AG08395 (cell line): ENCODE measurements at regions not wholly inside any gene's neighbourhood (a gene's known extent, or its start where the extent isn't known, plus 50 kb on each side); places are given as distances from the start of the nearest gene placed in this dataset.

Experiments
- DNase-seq: peaks from one replicate; pipeline ENCODE4 v3.0.0; 2012; ENCODE audit warnings: mixed read lengths, low spot score

DNA sequence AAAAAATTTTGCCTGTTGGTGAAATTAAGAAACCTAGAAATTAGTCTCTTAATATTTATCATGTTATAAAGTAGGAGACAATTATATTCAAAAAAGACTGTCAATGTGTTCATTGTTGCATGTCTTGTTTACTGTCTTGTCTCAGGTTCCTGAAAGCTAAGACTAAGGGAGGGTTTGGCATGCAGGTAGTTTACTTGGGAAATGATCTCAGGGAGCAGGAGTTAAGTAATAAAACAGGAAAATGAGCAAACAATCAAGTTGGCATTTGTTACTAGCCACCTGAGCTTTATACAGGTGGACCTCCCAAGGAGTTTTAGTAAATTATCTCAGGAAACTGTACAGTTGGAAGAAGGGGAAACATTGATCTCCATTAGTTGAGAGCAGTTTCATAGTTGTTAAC lies 188.0 kb upstream of the MDGA2 start:
- no peak for DNase-seq

DNA sequence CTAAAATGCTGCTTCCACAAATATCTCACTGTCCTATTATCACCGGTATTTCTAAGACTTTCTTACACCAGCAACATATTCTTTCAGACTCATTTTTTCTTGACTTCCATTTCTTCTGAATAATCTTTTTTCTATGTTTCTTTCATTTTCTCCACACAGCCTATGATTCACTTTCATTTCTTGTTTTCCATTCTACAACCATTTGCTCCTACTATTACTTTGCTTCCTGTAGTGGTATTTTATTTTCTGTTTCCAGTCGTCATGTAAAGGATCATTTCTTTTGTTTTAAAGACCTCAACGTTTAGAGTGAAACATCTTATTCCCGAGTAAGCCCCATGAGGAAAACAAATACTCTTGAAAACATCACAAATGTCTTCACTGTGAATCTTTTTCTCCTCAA lies 182.2 kb upstream of the MDGA2 start:
- no peak for DNase-seq

DNA sequence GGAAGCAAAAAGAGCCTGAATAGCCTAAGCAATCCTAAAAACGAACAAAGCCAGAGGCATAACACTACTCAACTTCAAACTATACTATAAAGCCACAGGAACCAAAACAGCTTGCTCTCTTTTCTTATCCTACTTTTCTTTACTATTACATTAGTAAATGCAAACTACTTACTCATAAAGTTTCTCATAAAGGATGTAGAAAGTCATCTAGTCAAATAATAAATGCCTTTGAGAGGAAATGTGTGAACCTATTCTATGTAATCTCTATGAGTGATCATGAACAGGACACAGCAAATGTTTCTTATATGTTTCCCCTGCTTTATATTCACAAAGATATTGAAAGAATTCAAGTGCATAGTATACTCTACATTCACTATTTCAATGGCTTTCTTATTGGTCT lies 176.9 kb upstream of the MDGA2 start:
- DNase-seq = no peak

DNA sequence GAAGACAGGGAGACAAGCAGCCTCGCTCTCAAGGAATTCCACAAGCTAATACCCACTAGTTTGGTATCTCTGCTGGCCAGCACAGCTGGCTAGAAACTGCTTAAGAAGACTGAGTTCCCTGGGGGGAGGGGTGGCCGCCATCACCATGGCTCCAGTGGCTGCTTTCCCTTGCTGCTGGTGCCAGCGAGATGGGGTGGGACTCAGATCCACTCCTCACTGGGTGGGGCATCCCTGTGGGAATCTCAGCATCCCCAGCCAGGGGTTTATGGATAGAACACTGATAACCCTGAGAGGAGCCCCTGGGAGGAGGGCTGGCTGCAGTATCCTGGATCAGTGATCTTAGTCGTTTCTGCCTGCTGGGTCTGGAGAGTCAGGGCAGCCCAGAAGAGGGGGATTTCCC lies 170.6 kb upstream of the MDGA2 start:
- DNase-seq = no peak

GRCh38 chr14:47843236-47843635 lies 167.8 kb upstream of the MDGA2 start:
- no peak for DNase-seq

DNA sequence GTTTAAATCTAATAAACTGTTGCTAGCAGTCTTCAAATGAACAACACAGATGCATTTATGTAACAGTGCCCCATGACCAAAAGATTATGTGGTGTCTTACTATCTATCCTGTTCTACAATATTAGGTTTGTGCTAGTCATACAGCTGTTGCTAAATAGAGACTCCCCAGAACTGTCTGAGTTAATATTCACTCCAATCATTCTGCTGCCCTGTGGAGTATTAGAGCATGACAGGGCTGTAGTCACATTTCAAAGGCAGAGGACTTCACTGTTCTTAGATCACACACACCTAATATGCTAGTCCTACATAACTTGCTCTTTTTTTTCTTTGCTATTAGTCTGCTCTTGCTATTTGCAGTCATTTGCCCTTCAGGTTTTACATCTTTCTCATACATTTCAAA lies 157.6 kb upstream of the MDGA2 start:
- no peak for DNase-seq

GRCh38 chr14:47826809-47827208 lies 151.4 kb upstream of the MDGA2 start:
- no peak for DNase-seq

GRCh38 chr14:47822326-47822725 lies 146.9 kb upstream of the MDGA2 start:
- DNase-seq = no peak

- no peak for DNase-seq
Measured at GRCh38 chr14:47821135-47821534, 145.7 kb upstream of the MDGA2 start.

GRCh38 chr14:47790477-47790876 lies 115.1 kb upstream of the MDGA2 start:
- no peak for DNase-seq

- DNase-seq = no peak
Measured at GRCh38 chr14:47785058-47785457, 109.7 kb upstream of the MDGA2 start.

GRCh38 chr14:47778631-47779030 lies 103.2 kb upstream of the MDGA2 start:
- DNase-seq = no peak

- no peak for DNase-seq
Measured at GRCh38 chr14:47772652-47773051, 97.2 kb upstream of the MDGA2 start.

DNA sequence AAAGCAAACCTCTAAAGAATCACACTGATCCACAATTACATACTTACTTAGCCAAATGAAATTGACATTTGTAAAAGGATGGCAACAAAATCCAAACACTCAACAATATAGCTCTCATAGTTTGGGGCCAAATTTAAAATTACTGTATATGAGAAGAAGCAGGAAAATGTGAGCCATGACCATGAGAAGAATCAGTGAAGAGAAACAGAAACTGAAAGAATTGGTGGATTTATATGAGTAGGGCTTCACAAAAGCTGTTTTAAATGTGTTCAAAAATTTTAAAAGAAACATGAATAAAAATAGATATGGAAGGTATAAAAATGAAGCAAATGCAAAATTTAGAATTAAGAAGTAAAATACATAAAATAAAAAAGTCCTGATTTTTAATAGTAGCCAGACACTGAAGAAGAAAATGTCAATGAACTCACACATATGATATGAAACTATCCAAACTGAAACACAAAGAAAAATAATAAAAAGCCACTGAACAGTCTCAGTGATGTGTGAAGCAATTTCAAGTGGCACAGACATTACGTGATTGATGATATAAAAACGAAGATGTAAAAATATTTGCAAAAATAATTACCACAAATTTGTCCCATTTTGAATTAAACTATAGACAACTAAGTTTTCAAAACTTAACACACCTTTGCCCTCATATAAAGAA lies 87.9 kb upstream of the MDGA2 start:
- no peak for DNase-seq

DNA sequence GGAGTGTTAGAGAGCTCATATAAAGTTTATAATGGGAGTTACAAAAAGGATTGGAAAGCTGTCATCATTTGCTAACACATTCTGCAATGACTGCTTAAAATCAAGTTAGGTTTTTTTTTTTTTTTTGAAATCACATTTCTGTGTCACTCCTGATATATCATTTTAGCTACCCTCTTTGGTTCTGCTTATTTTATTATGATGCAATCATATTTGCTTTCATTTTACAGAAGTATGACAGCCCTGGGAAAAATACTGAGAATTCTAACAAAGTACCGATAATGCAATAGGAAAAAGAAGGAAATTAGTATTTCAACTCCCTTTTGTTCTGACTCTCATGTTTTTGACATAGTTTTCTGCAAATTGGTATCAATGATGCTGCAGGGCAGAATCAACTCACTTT lies 71.6 kb upstream of the MDGA2 start:
- DNase-seq = no peak

DNA sequence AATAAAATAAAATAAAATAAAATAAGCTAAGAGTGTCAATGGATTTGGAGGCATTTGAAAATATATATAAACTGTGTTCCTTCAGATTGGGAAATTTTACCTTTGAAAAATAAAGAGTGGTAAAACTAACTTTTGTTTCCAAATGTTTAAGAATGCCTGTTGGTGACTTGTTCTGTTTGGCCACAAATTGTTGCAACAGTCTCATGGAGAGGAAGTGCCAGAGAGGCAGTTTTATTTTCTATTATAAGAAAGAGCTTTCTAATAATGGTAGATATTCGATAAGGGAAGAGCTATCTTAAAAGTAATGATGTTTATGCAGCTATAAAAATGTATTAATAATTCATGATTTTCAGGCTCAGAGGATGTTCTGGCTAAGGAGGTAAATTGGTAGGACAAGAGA lies 68.8 kb upstream of the MDGA2 start:
- no peak for DNase-seq

- no peak for DNase-seq
Measured at GRCh38 chr14:47739541-47739940, 64.1 kb upstream of the MDGA2 start.

DNA sequence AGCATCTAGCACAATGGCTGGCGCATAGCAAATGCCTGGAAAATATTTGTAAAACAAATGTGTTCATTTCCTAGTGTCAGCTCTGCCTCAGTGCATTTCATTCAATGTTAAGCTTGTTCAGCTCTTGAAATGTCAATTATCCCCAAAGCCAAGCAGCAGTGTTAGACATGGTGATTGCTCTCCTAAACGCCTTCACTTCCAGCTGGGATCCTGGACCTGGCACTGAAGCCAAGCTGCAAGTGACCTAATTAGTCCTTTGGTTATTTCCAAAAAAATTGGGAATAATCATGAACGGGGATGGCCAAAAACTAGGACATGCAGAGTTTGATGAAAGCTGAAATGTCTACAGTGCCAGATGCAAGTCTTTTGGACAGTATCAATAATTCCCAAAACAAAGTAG lies 54.9 kb upstream of the MDGA2 start:
- DNase-seq = no peak
